ENCODE measurements at regions not wholly inside any gene's neighbourhood (a gene's known extent, or its start where the extent isn't known, plus 50 kb on each side); places are given as distances from the start of the nearest gene placed in this dataset.

DNA sequence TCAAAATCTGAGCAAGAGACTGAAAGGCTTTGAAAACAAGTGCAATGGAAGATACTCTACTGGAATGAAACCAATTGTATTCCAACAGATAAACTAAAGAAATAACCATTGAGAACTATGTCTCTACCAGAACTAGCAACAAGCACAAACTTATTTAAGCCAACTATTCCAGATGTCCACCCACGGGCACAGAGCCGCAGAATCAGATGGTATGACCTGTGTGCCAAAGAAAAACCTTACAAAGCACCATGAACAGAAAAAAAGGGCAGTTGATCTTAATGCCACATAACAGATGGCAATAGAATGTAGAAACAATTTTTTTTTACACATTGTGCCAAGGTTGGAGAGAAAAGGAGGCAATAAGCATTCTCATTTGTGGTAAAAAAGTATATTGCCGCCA, 269.3 kb upstream of the ADGRL3 start:
- Histone ChIP-seq H3K4me1 (ENCODE audit: insufficient read depth, low read length) (0 out of 2 replicates have a peak, but pooled peaks cover 5% of the 10 kb centered on the region), H3K4me3 (ENCODE audit: low read length) (no peak overlapping the region), H3K9me3 (ENCODE audit: insufficient read depth, low read depth, low read length) (no peaks in the 10 kb centered on the region), H3K27me3 (ENCODE audit: insufficient read depth, low read length) (no peaks in the 10 kb centered on the region), H3K36me3 (ENCODE audit: insufficient read depth, low read length) (no peaks in the 10 kb centered on the region), H3K9ac (ENCODE audit: low read depth, low read length) (no peak overlapping the region), H3K27ac (ENCODE audit: low read depth, low read length) (no peak overlapping the region)
- 96% methylated on average over 3 of the region's 3 CpGs for WGBS

DNA sequence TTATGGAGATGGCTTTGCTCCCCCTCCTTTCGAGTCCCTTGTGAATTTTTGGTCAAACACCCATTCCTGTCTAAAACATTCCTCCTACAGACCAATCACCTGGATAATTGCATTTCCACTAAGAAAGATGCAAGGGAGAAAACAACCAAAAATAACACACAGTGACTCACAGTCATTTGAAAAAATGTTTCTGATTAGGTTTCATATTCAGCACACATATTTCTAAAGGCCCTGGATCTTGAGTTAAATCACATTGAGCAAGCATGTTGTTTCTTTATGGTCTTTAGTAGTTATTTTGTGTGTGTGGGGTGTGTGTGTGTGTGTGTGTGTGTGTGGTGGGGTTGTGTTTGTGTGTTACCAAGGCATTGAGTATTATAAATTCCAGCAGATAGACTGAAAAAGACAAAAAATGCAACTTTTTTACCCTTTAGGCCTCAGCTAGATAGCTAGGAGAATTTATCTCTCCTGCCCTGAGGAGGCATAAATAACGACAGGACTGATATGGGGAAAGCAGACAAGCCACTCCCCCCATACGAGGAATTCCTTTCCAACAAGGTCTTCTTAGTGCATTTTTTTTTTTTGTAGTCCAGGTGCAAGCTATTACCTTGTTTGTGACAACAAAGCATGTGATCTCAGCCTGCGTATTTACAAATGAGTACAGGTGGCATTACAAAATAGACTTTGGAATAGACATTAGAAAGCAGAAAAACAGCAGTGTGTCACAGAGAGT, 265.4 kb upstream of the ADGRL3 start:
- Histone ChIP-seq H3K27me3 (ENCODE audit: insufficient read depth, low read length) (no peaks in the 10 kb centered on the region), H3K27ac (ENCODE audit: low read depth, low read length) (no peak overlapping the region), H3K4me1 (ENCODE audit: insufficient read depth, low read length) (0 out of 2 replicates have a peak, but pooled peaks cover 5% of the 10 kb centered on the region), H3K4me3 (ENCODE audit: low read length) (no peak overlapping the region), H3K9me3 (ENCODE audit: insufficient read depth, low read depth, low read length) (no peaks in the 10 kb centered on the region), H3K36me3 (ENCODE audit: insufficient read depth, low read length) (no peaks in the 10 kb centered on the region), H3K9ac (ENCODE audit: low read depth, low read length) (no peak overlapping the region)
- WGBS, result 77% methylated on average over 4 of the region's 4 CpGs

DNA sequence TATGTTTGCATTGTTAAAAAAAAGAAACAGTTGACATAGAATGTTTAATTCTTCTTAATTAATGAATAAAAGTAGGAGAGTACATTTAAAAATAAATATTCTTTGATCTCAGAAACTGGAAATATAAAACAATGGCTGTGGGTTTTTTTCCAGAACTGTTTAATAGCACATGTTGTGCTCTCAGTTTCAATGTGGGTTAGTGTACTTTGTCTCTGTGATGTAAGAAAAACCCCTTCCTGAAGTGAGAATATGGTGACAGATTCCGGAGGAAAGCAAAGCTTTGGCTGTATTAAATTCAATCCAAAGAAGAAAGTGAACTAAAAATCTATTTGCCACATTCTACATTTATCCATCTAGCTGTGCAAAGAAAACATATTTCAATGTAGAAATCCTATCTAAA, 261.9 kb upstream of the ADGRL3 start:
- H3K27me3 ChIP-seq (ENCODE audit: insufficient read depth, low read length), result no peaks in the 10 kb centered on the region
- no peak overlapping the region for H3K27ac ChIP-seq (ENCODE audit: low read depth, low read length)
- 0 out of 2 replicates have a peak, but pooled peaks cover 5% of the 10 kb centered on the region for H3K4me1 ChIP-seq (ENCODE audit: insufficient read depth, low read length)
- WGBS, result 100% methylated on average over 1 of the region's 1 CpG
- no peak overlapping the region for H3K9ac ChIP-seq (ENCODE audit: low read depth, low read length)
- no peak overlapping the region for H3K4me3 ChIP-seq (ENCODE audit: low read length)
- H3K36me3 ChIP-seq (ENCODE audit: insufficient read depth, low read length), result no peaks in the 10 kb centered on the region
- no peaks in the 10 kb centered on the region for H3K9me3 ChIP-seq (ENCODE audit: insufficient read depth, low read depth, low read length)

DNA sequence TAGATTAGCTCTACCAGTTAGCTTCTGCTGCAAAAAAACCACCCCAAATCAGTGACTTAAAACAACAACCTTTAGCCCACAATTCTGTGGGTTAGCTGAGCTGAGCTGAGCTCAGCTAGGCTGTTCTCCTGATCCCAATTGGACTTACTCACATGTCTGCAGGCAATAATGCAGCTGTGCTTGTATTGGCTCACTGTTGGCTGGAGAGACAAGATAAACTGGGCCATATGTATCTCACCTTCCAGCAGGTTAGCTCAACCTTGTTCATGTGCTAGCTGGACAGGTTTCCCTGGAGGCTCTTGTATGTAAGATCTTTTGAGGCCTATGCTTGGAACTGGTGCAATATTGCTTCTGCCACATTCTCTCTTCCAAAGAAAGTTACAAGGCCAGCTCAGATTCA, 261.5 kb upstream of the ADGRL3 start:
- Histone ChIP-seq H3K27me3 (ENCODE audit: insufficient read depth, low read length) (no peaks in the 10 kb centered on the region), H3K4me1 (ENCODE audit: insufficient read depth, low read length) (0 out of 2 replicates have a peak, but pooled peaks cover 5% of the 10 kb centered on the region), H3K9me3 (ENCODE audit: insufficient read depth, low read depth, low read length) (no peaks in the 10 kb centered on the region), H3K4me3 (ENCODE audit: low read length) (no peak overlapping the region), H3K36me3 (ENCODE audit: insufficient read depth, low read length) (no peaks in the 10 kb centered on the region), H3K9ac (ENCODE audit: low read depth, low read length) (no peak overlapping the region), H3K27ac (ENCODE audit: low read depth, low read length) (no peak overlapping the region)

DNA sequence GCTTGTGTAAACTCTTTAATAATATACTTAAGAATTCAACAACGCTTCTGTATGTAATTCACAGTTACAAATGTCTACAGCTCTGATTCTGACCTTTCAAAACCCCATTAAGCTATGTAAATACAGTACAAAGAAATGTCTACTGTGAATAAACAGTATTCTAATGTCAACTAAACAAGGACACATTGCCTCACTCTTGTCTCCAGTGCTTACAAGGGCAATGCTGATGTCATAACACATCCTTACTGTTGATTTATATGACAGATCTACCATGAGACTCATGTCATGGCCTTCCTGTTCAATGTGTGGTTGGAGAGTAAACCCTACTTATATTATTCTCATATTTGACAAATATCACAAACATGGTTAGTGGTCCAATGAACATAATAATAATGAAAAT, 256.1 kb upstream of the ADGRL3 start:
- no peaks in the 10 kb centered on the region for H3K27me3 ChIP-seq (ENCODE audit: insufficient read depth, low read length)
- H3K9me3 ChIP-seq (ENCODE audit: insufficient read depth, low read depth, low read length), result no peaks in the 10 kb centered on the region
- H3K4me3 ChIP-seq (ENCODE audit: low read length), result no peak overlapping the region
- no peak overlapping the region for H3K9ac ChIP-seq (ENCODE audit: low read depth, low read length)
- no CpG with 5 or more reads among the region's 1 CpG for WGBS
- no peaks in the 10 kb centered on the region for H3K4me1 ChIP-seq (ENCODE audit: insufficient read depth, low read length)
- no peak overlapping the region for H3K27ac ChIP-seq (ENCODE audit: low read depth, low read length)
- H3K36me3 ChIP-seq (ENCODE audit: insufficient read depth, low read length), result no peaks in the 10 kb centered on the region

DNA sequence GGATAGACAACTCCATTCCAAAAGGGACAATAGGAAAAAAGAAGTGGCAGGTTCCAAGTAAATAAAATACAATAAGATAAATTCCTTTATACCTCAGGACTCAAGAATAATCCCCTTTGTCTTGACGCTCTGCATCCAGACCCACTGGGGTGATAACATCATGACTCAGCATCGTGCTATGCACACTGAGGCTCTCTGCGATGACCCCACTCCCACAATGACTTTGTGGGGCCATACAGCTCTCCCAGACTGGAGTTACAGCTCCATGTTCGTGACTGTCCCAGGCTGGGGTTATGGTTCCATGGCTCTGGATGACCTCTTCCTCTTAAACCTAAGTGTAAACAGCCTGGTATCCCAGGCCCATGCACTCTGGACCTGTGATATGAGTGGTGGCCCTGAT, 254.5 kb upstream of the ADGRL3 start:
- Histone ChIP-seq H3K4me3 (ENCODE audit: low read length) (no peak overlapping the region), H3K9me3 (ENCODE audit: insufficient read depth, low read depth, low read length) (no peaks in the 10 kb centered on the region), H3K27ac (ENCODE audit: low read depth, low read length) (no peak overlapping the region), H3K4me1 (ENCODE audit: insufficient read depth, low read length) (no peaks in the 10 kb centered on the region), H3K9ac (ENCODE audit: low read depth, low read length) (no peak overlapping the region), H3K36me3 (ENCODE audit: insufficient read depth, low read length) (no peaks in the 10 kb centered on the region), H3K27me3 (ENCODE audit: insufficient read depth, low read length) (no peaks in the 10 kb centered on the region)
- 91% methylated on average over 4 of the region's 4 CpGs for WGBS

DNA sequence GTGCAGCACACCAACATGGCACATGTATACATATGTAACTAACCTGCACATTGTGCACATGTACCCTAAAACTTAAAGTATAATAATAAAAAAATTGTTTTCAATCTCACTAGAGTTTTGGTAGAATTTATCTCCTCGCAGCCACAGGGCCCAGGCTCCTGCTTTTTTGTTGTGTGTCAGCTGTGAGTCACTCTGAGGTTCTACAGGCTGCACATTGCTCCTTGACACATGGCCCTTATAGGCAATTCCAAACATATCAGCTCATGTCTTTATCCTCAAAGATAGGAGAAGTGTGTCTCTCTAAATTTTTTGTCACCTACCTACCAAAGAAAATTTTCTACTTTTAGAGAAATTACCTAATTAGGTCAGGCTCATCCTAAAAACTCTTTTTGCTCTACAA, 252.1 kb upstream of the ADGRL3 start:
- no peaks in the 10 kb centered on the region for H3K36me3 ChIP-seq (ENCODE audit: insufficient read depth, low read length)
- no peak overlapping the region for H3K27ac ChIP-seq (ENCODE audit: low read depth, low read length)
- no peaks in the 10 kb centered on the region for H3K27me3 ChIP-seq (ENCODE audit: insufficient read depth, low read length)
- no peaks in the 10 kb centered on the region for H3K9me3 ChIP-seq (ENCODE audit: insufficient read depth, low read depth, low read length)
- no peak overlapping the region for H3K9ac ChIP-seq (ENCODE audit: low read depth, low read length)
- WGBS, result 91% methylated on average over 1 of the region's 1 CpG
- no peak overlapping the region for H3K4me3 ChIP-seq (ENCODE audit: low read length)
- no peaks in the 10 kb centered on the region for H3K4me1 ChIP-seq (ENCODE audit: insufficient read depth, low read length)

DNA sequence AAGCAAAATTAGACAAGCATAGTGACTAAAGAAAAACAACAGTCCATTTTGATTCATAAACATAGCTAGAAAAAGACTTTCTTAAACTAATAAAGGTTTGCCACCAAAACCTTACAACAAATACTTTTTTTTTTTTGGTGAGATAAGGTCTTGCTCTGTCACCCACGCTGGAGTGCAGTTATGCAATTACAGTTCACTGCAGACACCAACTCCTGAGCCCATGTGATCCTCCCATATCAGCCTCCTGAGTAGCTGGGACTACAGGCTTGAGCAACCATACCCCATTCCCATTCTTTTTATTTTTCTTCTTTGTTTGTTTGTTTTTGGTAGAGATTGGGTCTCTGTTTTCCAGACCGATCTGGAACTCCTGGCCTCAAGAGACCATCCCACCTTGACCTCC, 247.2 kb upstream of the ADGRL3 start:
- H3K9me3 ChIP-seq (ENCODE audit: insufficient read depth, low read depth, low read length), result no peaks in the 10 kb centered on the region
- no peak overlapping the region for H3K9ac ChIP-seq (ENCODE audit: low read depth, low read length)
- H3K27ac ChIP-seq (ENCODE audit: low read depth, low read length), result no peak overlapping the region
- H3K36me3 ChIP-seq (ENCODE audit: insufficient read depth, low read length), result no peaks in the 10 kb centered on the region
- no peaks in the 10 kb centered on the region for H3K4me1 ChIP-seq (ENCODE audit: insufficient read depth, low read length)
- WGBS, result 97% methylated on average over 2 of the region's 2 CpGs
- H3K27me3 ChIP-seq (ENCODE audit: insufficient read depth, low read length), result no peaks in the 10 kb centered on the region
- H3K4me3 ChIP-seq (ENCODE audit: low read length), result no peak overlapping the region

DNA sequence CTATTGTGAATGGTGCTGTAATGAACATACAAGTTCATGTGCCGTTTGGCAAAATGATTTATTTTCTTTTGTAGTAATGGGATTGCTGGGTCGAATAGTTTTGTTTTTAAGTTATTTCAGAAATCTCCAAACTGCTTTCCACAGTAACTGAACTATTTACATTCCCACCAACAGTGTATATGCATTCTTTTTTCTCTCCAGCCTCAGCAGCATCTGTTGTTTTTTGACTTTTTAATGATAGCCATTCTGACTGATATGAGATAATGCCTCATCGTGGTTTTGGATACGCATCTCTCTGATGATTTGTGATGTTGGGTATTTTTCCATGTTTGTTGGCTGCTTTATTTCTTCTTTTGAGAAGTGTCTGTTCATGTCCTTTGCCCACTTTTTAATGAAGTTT, 246.3 kb upstream of the ADGRL3 start:
- WGBS, result 92% methylated on average over 3 of the region's 4 CpGs

DNA sequence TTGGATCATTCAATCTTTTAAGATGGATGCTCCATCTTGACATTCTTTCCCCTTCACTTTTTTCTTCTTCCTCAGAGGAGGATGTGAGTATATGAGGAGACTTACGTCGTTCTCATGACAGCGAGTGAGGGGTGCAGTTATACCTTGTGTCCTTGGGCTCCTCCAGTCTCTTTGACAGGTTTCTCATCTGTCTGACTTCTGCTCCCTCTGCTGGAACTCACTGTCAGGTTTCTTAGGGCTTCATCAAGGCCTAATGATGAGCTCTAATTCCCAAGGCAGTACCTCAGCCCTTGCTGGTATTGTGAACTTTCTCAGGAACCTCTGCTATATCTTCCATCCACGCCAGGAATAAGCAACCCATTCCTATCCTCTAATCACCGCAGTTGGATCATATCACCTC, 237.8 kb upstream of the ADGRL3 start:
- no peak overlapping the region for H3K27ac ChIP-seq (ENCODE audit: low read depth, low read length)
- 92% methylated on average over 5 of the region's 5 CpGs for WGBS
- no peak overlapping the region for H3K4me3 ChIP-seq (ENCODE audit: low read length)
- H3K9ac ChIP-seq (ENCODE audit: low read depth, low read length), result no peak overlapping the region
- no peaks in the 10 kb centered on the region for H3K36me3 ChIP-seq (ENCODE audit: insufficient read depth, low read length)
- H3K27me3 ChIP-seq (ENCODE audit: insufficient read depth, low read length), result no peaks in the 10 kb centered on the region
- no peaks in the 10 kb centered on the region; the same call in 1 of the 2 replicates for H3K4me1 ChIP-seq (ENCODE audit: insufficient read depth, low read length)
- no peaks in the 10 kb centered on the region for H3K9me3 ChIP-seq (ENCODE audit: insufficient read depth, low read depth, low read length)

More for the DNA sequence above, 246.3 kb upstream of the ADGRL3 start:
- no peaks in the 10 kb centered on the region for H3K9me3 ChIP-seq (ENCODE audit: insufficient read depth, low read depth, low read length)
- H3K9ac ChIP-seq (ENCODE audit: low read depth, low read length), result no peak overlapping the region
- H3K4me1 ChIP-seq (ENCODE audit: insufficient read depth, low read length), result no peaks in the 10 kb centered on the region
- no peaks in the 10 kb centered on the region for H3K27me3 ChIP-seq (ENCODE audit: insufficient read depth, low read length)
- H3K27ac ChIP-seq (ENCODE audit: low read depth, low read length), result no peak overlapping the region
- no peaks in the 10 kb centered on the region for H3K36me3 ChIP-seq (ENCODE audit: insufficient read depth, low read length)
- H3K4me3 ChIP-seq (ENCODE audit: low read length), result no peak overlapping the region

DNA sequence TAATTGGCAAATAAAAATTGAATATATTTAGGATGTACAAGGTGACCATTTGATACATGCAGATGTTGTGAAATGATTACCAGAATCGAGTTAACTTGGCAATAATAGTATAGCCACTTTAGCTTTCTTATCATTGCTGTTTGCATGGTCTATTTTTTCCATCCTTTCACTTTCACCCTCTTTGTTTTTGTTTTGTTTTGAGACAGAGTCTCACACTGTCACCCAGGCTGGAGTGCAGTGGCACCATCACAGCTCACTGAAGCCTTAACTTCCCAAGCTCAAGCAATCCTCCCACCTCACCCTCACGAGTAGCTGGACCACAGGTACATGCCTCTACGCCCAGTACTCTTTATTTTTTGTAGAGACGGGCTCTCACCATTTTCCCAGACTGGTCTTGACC, 218.6 kb upstream of the ADGRL3 start:
- H3K4me1 ChIP-seq (ENCODE audit: insufficient read depth, low read length), result no peaks in the 10 kb centered on the region
- no peak overlapping the region for H3K9ac ChIP-seq (ENCODE audit: low read depth, low read length)
- no peak overlapping the region for H3K27ac ChIP-seq (ENCODE audit: low read depth, low read length)
- no peak overlapping the region for H3K4me3 ChIP-seq (ENCODE audit: low read length)
- H3K27me3 ChIP-seq (ENCODE audit: insufficient read depth, low read length), result no peaks in the 10 kb centered on the region
- WGBS, result 93% methylated on average over 4 of the region's 4 CpGs
- no peaks in the 10 kb centered on the region for H3K36me3 ChIP-seq (ENCODE audit: insufficient read depth, low read length)
- H3K9me3 ChIP-seq (ENCODE audit: insufficient read depth, low read depth, low read length), result no peaks in the 10 kb centered on the region

DNA sequence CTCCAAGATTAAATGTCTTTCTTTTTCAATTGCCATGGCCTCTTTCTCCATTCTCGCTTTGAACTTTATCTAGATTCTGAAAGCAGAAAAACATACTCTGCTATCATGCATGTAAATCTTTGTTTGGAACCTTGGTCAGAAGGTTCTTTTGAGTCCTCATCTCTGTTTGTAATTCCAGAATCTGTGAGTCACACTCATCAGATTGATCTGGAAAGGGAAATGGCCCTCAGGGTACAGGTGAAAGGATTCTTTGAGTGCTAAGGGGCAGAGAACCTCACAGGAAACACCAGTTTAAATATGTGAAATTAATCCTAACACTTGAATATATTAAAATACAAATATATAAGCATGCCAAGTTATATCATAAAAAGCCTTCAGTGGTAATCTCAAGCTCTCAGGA, 211.0 kb upstream of the ADGRL3 start:
- Histone ChIP-seq H3K36me3 (ENCODE audit: insufficient read depth, low read length) (no peaks in the 10 kb centered on the region), H3K27ac (ENCODE audit: low read depth, low read length) (no peak overlapping the region), H3K27me3 (ENCODE audit: insufficient read depth, low read length) (no peaks in the 10 kb centered on the region), H3K9ac (ENCODE audit: low read depth, low read length) (no peak overlapping the region), H3K4me1 (ENCODE audit: insufficient read depth, low read length) (no peaks in the 10 kb centered on the region), H3K4me3 (ENCODE audit: low read length) (no peak overlapping the region), H3K9me3 (ENCODE audit: insufficient read depth, low read depth, low read length) (no peaks in the 10 kb centered on the region)
- WGBS, result 77% methylated on average over 1 of the region's 1 CpG

All from HUES64 (cell line).